ENCODE measurements at regions not wholly inside any gene's neighbourhood (a gene's known extent, or its start where the extent isn't known, plus 50 kb on each side); places are given as distances from the start of the nearest gene placed in this dataset.

GRCh38 chr20:24823989-24824693 is 124.9 kb upstream of the CST7 start:
- no peak for FAIRE-seq
- TF ChIP-seq PAX5 (IDR thresholded peaks at IDR 0.05; ENCODE audit: insufficient read depth, low read length, severe bottlenecking) = no peak
- TF ChIP-seq POLR2AphosphoS5 (IDR thresholded peaks at IDR 0.05; ENCODE audit: low read depth, low read length) = no peak
- TF ChIP-seq TAF1 (IDR thresholded peaks at IDR 0.05; ENCODE audit: low read depth, low read length) = no peak
- no peak for TF ChIP-seq POLR2A (IDR thresholded peaks at IDR 0.05; ENCODE audit: low read depth, low read length)
- no peak for TF ChIP-seq POU2F2 (IDR thresholded peaks at IDR 0.05; ENCODE audit: low read depth, low read length)
- no peak for TF ChIP-seq SPI1 (IDR thresholded peaks at IDR 0.05; ENCODE audit: low read depth, low read length)
- no peak for DNase-seq (ENCODE audit: insufficient read length, low spot score)

- FAIRE-seq (no peak), DNase-seq (ENCODE audit: insufficient read length, low spot score) (no peak)
- TF ChIP-seq PAX5 (IDR thresholded peaks at IDR 0.05; ENCODE audit: insufficient read depth, low read length, severe bottlenecking) (no peak), POU2F2 (IDR thresholded peaks at IDR 0.05; ENCODE audit: low read depth, low read length) (no peak), SPI1 (IDR thresholded peaks at IDR 0.05; ENCODE audit: low read depth, low read length) (no peak), TAF1 (IDR thresholded peaks at IDR 0.05; ENCODE audit: low read depth, low read length) (no peak), POLR2AphosphoS5 (IDR thresholded peaks at IDR 0.05; ENCODE audit: low read depth, low read length) (no peak)
These were observed 123.5 kb upstream of the CST7 start for GRCh38 chr20:24825591-24825990.

DNA sequence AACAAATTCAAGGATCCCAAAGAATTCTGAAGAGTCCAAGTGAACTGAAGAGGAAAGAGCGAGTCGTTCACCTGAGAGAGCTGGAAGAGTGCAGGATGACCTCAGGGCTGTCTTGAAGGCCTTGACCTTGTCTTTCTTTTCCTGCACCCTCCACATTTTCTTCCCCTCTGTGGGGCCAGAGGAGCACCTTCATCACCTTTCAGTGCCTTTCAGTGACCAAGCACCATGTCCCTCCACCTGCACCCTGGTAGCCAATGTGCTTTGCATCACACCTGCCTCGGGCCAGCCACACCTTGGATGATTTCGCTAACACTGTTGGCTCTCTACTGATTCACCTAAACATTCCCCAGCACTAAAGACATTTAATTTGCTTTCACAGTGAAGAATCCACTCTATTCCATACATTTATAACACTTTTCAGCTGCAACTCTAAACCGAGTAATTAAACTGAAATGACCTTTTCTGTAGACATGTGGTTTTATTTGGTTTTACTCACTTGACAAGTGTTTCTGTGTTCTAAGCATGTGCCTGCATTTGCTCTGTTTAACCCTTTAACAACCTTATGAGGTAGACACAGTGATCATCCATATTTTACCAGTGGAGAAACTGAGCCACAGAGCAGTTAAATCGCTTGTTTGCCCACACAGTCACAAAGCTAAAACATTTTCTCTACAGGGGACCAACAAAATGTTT is 121.3 kb upstream of the CST7 start:
- DNase-seq (ENCODE audit: insufficient read length, low spot score) = no peak
- no peak for FAIRE-seq
- TF ChIP-seq TAF1 (IDR thresholded peaks at IDR 0.05; ENCODE audit: low read depth, low read length) (no peak), PAX5 (IDR thresholded peaks at IDR 0.05; ENCODE audit: insufficient read depth, low read length, severe bottlenecking) (no peak), POU2F2 (IDR thresholded peaks at IDR 0.05; ENCODE audit: low read depth, low read length) (no peak), POLR2AphosphoS5 (IDR thresholded peaks at IDR 0.05; ENCODE audit: low read depth, low read length) (no peak), SPI1 (IDR thresholded peaks at IDR 0.05; ENCODE audit: low read depth, low read length) (no peak), POLR2A (IDR thresholded peaks at IDR 0.05; ENCODE audit: low read depth, low read length) (no peak)

DNA sequence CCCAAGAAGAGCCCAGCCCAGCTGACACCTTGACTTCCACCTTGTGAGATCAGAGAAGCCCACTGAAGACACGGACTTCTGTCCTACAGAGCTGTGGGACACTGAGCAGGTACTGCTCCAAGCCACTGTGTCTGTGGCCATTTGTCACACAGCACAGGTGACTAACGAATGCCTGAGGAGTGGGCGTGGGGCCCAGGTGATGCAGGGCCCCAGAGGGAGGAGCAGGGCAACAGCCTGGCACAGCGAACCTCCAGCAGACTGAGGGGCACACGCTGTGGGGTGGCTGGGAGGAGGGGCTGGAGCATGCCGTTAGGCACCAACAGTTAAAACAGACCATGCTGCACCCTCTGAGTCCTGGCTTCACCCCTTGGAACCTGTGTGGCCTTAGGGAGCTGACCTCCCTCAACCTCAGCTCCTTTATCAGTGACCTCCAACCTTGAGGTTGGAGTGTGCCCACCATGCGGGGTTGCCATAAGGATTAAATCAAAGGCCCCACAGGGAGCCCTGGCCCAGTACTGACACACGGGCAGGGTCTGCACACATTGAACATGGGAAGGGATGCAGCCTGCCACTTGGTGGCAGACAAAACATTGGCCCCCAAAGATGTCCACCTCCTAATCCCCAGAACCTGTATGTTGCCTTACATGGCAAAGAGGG is 119.9 kb upstream of the CST7 start:
- FAIRE-seq (no peak), DNase-seq (ENCODE audit: insufficient read length, low spot score) (no peak)
- TF ChIP-seq SPI1 (IDR thresholded peaks at IDR 0.05; ENCODE audit: low read depth, low read length) (no peak), PAX5 (IDR thresholded peaks at IDR 0.05; ENCODE audit: insufficient read depth, low read length, severe bottlenecking) (no peak), POLR2A (IDR thresholded peaks at IDR 0.05; ENCODE audit: low read depth, low read length) (no peak), TAF1 (IDR thresholded peaks at IDR 0.05; ENCODE audit: low read depth, low read length) (no peak), POLR2AphosphoS5 (IDR thresholded peaks at IDR 0.05; ENCODE audit: low read depth, low read length) (no peak), POU2F2 (IDR thresholded peaks at IDR 0.05; ENCODE audit: low read depth, low read length) (no peak)

- TF ChIP-seq POLR2A (IDR thresholded peaks at IDR 0.05; ENCODE audit: low read depth, low read length) (no peak), SPI1 (IDR thresholded peaks at IDR 0.05; ENCODE audit: low read depth, low read length) (no peak), TAF1 (IDR thresholded peaks at IDR 0.05; ENCODE audit: low read depth, low read length) (no peak), POU2F2 (IDR thresholded peaks at IDR 0.05; ENCODE audit: low read depth, low read length) (no peak), PAX5 (IDR thresholded peaks at IDR 0.05; ENCODE audit: insufficient read depth, low read length, severe bottlenecking) (no peak), POLR2AphosphoS5 (IDR thresholded peaks at IDR 0.05; ENCODE audit: low read depth, low read length) (no peak)
- FAIRE-seq (no peak), DNase-seq (ENCODE audit: insufficient read length, low spot score) (no peak)
These were observed 119.3 kb upstream of the CST7 start for GRCh38 chr20:24829649-24830370.

- DNase-seq (ENCODE audit: insufficient read length, low spot score) = no peak
- no peak for TF ChIP-seq TAF1 (IDR thresholded peaks at IDR 0.05; ENCODE audit: low read depth, low read length)
- TF ChIP-seq POU2F2 (IDR thresholded peaks at IDR 0.05; ENCODE audit: low read depth, low read length) = no peak
- no peak for TF ChIP-seq SPI1 (IDR thresholded peaks at IDR 0.05; ENCODE audit: low read depth, low read length)
- TF ChIP-seq POLR2A (IDR thresholded peaks at IDR 0.05; ENCODE audit: low read depth, low read length) = no peak
- TF ChIP-seq POLR2AphosphoS5 (IDR thresholded peaks at IDR 0.05; ENCODE audit: low read depth, low read length) = no peak
- no peak for TF ChIP-seq PAX5 (IDR thresholded peaks at IDR 0.05; ENCODE audit: insufficient read depth, low read length, severe bottlenecking)
- no peak for FAIRE-seq
These were observed 118.4 kb upstream of the CST7 start for GRCh38 chr20:24830649-24831048.

DNA sequence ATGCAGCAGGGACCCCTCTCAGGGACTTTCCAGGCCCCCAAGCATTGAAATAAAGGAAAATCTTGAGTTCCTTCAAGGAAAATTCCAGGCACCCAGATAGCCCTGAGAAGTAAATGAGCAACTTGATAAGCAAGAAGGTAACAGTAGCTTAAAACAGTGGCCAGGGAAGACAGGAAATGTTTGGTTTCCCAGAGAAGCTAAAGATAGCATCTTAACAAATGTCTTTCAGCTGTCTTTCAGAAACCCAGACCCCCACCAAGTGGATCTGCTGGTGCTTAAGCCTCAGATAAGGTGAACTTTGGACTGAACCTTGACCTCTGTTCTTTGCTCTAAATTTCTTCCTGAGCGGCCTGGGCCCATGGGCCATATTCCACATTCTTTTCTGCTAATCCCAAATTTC is 117.8 kb upstream of the CST7 start:
- no peak for TF ChIP-seq SPI1 (IDR thresholded peaks at IDR 0.05; ENCODE audit: low read depth, low read length)
- TF ChIP-seq POLR2A (IDR thresholded peaks at IDR 0.05; ENCODE audit: low read depth, low read length) = no peak
- no peak for TF ChIP-seq POU2F2 (IDR thresholded peaks at IDR 0.05; ENCODE audit: low read depth, low read length)
- TF ChIP-seq TAF1 (IDR thresholded peaks at IDR 0.05; ENCODE audit: low read depth, low read length) = no peak
- TF ChIP-seq POLR2AphosphoS5 (IDR thresholded peaks at IDR 0.05; ENCODE audit: low read depth, low read length) = no peak
- no peak for TF ChIP-seq PAX5 (IDR thresholded peaks at IDR 0.05; ENCODE audit: insufficient read depth, low read length, severe bottlenecking)
- DNase-seq (ENCODE audit: insufficient read length, low spot score) (no peak), FAIRE-seq (no peak)

GRCh38 chr20:24832518-24832917 is 116.6 kb upstream of the CST7 start:
- FAIRE-seq (no peak), DNase-seq (ENCODE audit: insufficient read length, low spot score) (no peak)
- TF ChIP-seq POU2F2 (IDR thresholded peaks at IDR 0.05; ENCODE audit: low read depth, low read length) (no peak), TAF1 (IDR thresholded peaks at IDR 0.05; ENCODE audit: low read depth, low read length) (no peak), POLR2A (IDR thresholded peaks at IDR 0.05; ENCODE audit: low read depth, low read length) (no peak), POLR2AphosphoS5 (IDR thresholded peaks at IDR 0.05; ENCODE audit: low read depth, low read length) (no peak), SPI1 (IDR thresholded peaks at IDR 0.05; ENCODE audit: low read depth, low read length) (no peak), PAX5 (IDR thresholded peaks at IDR 0.05; ENCODE audit: insufficient read depth, low read length, severe bottlenecking) (no peak)

Measured in GM12891 (cell line).